ENCODE measurements at regions not wholly inside any gene's neighbourhood (a gene's known extent, or its start where the extent isn't known, plus 50 kb on each side); places are given as distances from the start of the nearest gene placed in this dataset.

DNA sequence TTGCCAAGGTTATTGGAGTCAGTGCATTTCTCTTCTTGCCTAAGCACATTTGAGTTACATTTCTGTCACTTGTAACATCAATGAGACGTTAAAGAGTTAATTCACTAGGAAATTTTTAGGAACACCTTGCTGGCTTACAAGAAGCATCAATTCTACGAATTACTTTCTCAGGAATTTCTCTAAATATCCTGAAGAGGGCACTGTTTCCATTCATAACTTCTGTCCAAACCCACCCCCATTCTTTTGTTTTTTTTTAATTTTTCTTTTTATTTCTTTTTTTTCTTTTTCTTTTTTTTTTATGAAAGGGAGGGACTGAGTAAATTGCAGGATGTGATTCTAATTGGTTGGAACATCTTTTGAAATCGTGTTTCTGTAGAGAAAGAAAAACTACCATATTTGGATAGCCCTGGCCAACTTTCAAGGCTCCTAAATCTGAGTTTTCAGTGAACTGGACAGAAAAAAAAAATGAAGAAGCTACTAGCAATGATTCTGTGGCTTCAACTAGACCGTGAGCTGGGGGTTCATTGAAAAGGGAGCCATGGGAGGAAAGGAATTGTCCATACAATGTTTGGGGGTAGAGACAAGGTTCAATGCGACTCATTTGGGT is 285.3 kb downstream of the DAD1 start:
- TF ChIP-seq, protein P1, sequence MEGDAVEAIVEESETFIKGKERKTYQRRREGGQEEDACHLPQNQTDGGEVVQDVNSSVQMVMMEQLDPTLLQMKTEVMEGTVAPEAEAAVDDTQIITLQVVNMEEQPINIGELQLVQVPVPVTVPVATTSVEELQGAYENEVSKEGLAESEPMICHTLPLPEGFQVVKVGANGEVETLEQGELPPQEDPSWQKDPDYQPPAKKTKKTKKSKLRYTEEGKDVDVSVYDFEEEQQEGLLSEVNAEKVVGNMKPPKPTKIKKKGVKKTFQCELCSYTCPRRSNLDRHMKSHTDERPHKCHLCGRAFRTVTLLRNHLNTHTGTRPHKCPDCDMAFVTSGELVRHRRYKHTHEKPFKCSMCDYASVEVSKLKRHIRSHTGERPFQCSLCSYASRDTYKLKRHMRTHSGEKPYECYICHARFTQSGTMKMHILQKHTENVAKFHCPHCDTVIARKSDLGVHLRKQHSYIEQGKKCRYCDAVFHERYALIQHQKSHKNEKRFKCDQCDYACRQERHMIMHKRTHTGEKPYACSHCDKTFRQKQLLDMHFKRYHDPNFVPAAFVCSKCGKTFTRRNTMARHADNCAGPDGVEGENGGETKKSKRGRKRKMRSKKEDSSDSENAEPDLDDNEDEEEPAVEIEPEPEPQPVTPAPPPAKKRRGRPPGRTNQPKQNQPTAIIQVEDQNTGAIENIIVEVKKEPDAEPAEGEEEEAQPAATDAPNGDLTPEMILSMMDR (conservative IDR thresholded peaks at IDR 0.05 in 1 of 2, IDR thresholded peaks at IDR 0.05 in 1 of 2; ENCODE audit: extremely low read depth in 1 of 2, insufficient read depth in 1 of 2, low read depth in 1 of 2, low read length in 2 of 2): peak; percentile 49 to 52
- no peak for TF ChIP-seq EZH2 (IDR thresholded peaks at IDR 0.05; ENCODE audit: borderline replicate concordance, low read length)
